ENCODE measurements at regions not wholly inside any gene's neighbourhood (a gene's known extent, or its start where the extent isn't known, plus 50 kb on each side); places are given as distances from the start of the nearest gene placed in this dataset.

- FAIRE-seq (no peak), DNase-seq (ENCODE audit: low spot score in 2 of 2) (no peak)
Observed at GRCh38 chr15:96255599-96255998, 74.9 kb upstream of the NR2F2 start.

- FAIRE-seq (no peak), DNase-seq (ENCODE audit: low spot score in 2 of 2) (no peak)
Observed at GRCh38 chr15:96261575-96262034, 68.9 kb upstream of the NR2F2 start.

GRCh38 chr15:96262097-96262496, 68.4 kb upstream of the NR2F2 start:
- DNase-seq (ENCODE audit: low spot score in 2 of 2) (no peak), FAIRE-seq (no peak)

GRCh38 chr15:96262549-96263489, 67.7 kb upstream of the NR2F2 start:
- no peak for FAIRE-seq
- no peak for DNase-seq (ENCODE audit: low spot score in 2 of 2)

GRCh38 chr15:96264351-96264798, 66.1 kb upstream of the NR2F2 start:
- FAIRE-seq: no peak

GRCh38 chr15:96264801-96265515, 65.5 kb upstream of the NR2F2 start:
- no peak for FAIRE-seq
- no peak for DNase-seq (ENCODE audit: low spot score in 2 of 2)

More at GRCh38 chr15:96264351-96264798, 66.1 kb upstream of the NR2F2 start:
- no peak for DNase-seq (ENCODE audit: low spot score in 2 of 2)

- no peak for DNase-seq (ENCODE audit: low spot score in 2 of 2)
- FAIRE-seq: no peak
Observed at GRCh38 chr15:96266456-96266855, 64.0 kb upstream of the NR2F2 start.

GRCh38 chr15:96267463-96267862, 63.0 kb upstream of the NR2F2 start:
- DNase-seq (ENCODE audit: low spot score in 2 of 2) (no peak), FAIRE-seq (no peak)

- no peak for DNase-seq (ENCODE audit: low spot score in 2 of 2)
- no peak for FAIRE-seq
Observed at GRCh38 chr15:96268442-96269204, 61.9 kb upstream of the NR2F2 start.

GRCh38 chr15:96270581-96271172, 59.8 kb upstream of the NR2F2 start:
- DNase-seq (ENCODE audit: low spot score in 2 of 2) (no peak), FAIRE-seq (no peak)

- FAIRE-seq (no peak), DNase-seq (ENCODE audit: low spot score in 2 of 2) (no peak)
Observed at GRCh38 chr15:96272427-96272826, 58.1 kb upstream of the NR2F2 start.

GRCh38 chr15:96273317-96274086, 57.0 kb upstream of the NR2F2 start:
- DNase-seq (ENCODE audit: low spot score in 2 of 2): no peak
- no peak for FAIRE-seq

- no peak for FAIRE-seq
Observed at GRCh38 chr15:96274087-96274440, 56.4 kb upstream of the NR2F2 start.

GRCh38 chr15:96274698-96275097, 55.8 kb upstream of the NR2F2 start:
- FAIRE-seq (no peak), DNase-seq (ENCODE audit: low spot score in 2 of 2) (no peak)

More at GRCh38 chr15:96274087-96274440, 56.4 kb upstream of the NR2F2 start:
- DNase-seq (ENCODE audit: low spot score in 2 of 2): no peak

- no peak for DNase-seq (ENCODE audit: low spot score in 2 of 2)
- FAIRE-seq: no peak
Observed at GRCh38 chr15:96276438-96277210, 53.9 kb upstream of the NR2F2 start.
